Natural killer cell (primary cell): ENCODE measurements at regions not wholly inside any gene's neighbourhood (a gene's known extent, or its start where the extent isn't known, plus 50 kb on each side); places are given as distances from the start of the nearest gene placed in this dataset.

Experiments
- ATAC-seq, 3 donors: fragments of 150-1000 bp in 2 of 3; fragments of 200-7000 bp in 1 of 3; cut with Tn5 transposase; 1 replicate in 1 of 3; 2 replicates in 2 of 3; pipeline ENCODE4 v1.10.0; 2021; ENCODE audit warnings: mild to moderate bottlenecking in 2 of 3, moderate library complexity in 2 of 3
- DNase-seq, 2 donors: peaks; one replicate each; pipeline versions ENCODE4 v3.0.0 to v3.0.0-alpha.2; 2013 to 2021; ENCODE audit warnings: mixed read lengths in 1 of 2
- H3K27ac ChIP-seq: one replicate; pipeline ENCODE4 v1.5.1; 2013; ENCODE audit warnings: mild to moderate bottlenecking, low read length
- H3K27me3 ChIP-seq: one replicate; pipeline ENCODE4 v1.6.1; 2013; ENCODE audit warnings: low read length; ENCODE audit not compliant: control insufficient read depth, insufficient read depth
- H3K36me3 ChIP-seq: one replicate; pipeline ENCODE4 v1.6.1; 2013; ENCODE audit warnings: low read length; ENCODE audit not compliant: control insufficient read depth, insufficient read depth
- H3K4me1 ChIP-seq: one replicate; pipeline ENCODE4 v1.6.1; 2013; ENCODE audit warnings: low read length; ENCODE audit not compliant: control insufficient read depth, insufficient read depth
- H3K4me3 ChIP-seq: one replicate; pipeline ENCODE4 v1.5.1; 2013; ENCODE audit warnings: low read length
- H3K9me3 ChIP-seq: one replicate; pipeline ENCODE4 v1.6.1; 2013; ENCODE audit warnings: low read length; ENCODE audit not compliant: control insufficient read depth, insufficient read depth
- H3K27ac Mint-ChIP-seq, 2 donors: one replicate each; pipeline ENCODE4 v1.8.0; 2022; ENCODE audit warnings: mild to moderate bottlenecking in 2 of 2, mixed read lengths in 2 of 2, moderate library complexity in 1 of 2
- H3K27me3 Mint-ChIP-seq, 2 donors: one replicate each; pipeline ENCODE4 v1.8.0; 2022; ENCODE audit warnings: low read depth in 2 of 2, mixed read lengths in 2 of 2
- H3K36me3 Mint-ChIP-seq: one replicate; pipeline ENCODE4 v1.8.0; 2022; ENCODE audit warnings: mixed read lengths
- H3K4me1 Mint-ChIP-seq, 2 donors: one replicate each; pipeline ENCODE4 v1.8.0; 2022; ENCODE audit warnings: mixed read lengths in 2 of 2
- H3K4me3 Mint-ChIP-seq: one replicate; pipeline ENCODE4 v1.8.0; 2022; ENCODE audit warnings: mild to moderate bottlenecking, moderate library complexity, mixed read lengths
- H3K9me3 Mint-ChIP-seq, 2 donors: one replicate each; pipeline ENCODE4 v1.8.0; 2022; ENCODE audit warnings: mixed read lengths in 2 of 2
- WGBS: methylation state at CpG from one replicate; pipeline ENCODE4 v1.1.7; 2013; ENCODE audit warnings: missing lambda C conversion rate; ENCODE audit not compliant: insufficient coverage; 5-methylcytosine and 5-hydroxymethylcytosine counted together
- intact Hi-C: fragments of 100-400 bp; cut with micrococcal nuclease; formaldehyde crosslinking; loops from one replicate; pipeline ENCODE4 v1.14.2; 2022
- TF ChIP-seq, protein P1 (sequence below): fragments of 200-600 bp; IDR thresholded peaks from one replicate; pipeline ENCODE4 v1.8.0; 2022; ENCODE audit warnings: antibody characterized with exemption

DNA sequence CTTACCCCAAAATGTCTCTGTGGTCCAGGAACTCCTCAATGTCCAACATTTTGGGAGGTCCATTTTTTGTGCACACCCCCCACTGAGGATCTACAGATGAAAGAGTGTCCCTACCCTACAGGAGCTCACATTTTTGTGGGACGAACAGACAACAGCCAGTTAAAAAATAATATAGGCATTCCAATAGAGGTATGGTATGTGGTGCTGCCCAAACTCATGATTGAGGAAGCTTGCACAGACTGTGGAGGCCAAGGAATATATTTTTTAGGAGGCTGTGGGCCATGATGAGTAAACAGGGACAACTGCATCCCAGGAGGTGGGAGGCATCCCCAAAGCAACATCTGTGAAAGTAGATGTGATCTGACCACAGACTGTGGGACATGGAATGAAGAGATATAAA lies 181.0 kb upstream of the HCCS start:
- WGBS = no CpG with 5 or more reads among the region's 1 CpG

DNA sequence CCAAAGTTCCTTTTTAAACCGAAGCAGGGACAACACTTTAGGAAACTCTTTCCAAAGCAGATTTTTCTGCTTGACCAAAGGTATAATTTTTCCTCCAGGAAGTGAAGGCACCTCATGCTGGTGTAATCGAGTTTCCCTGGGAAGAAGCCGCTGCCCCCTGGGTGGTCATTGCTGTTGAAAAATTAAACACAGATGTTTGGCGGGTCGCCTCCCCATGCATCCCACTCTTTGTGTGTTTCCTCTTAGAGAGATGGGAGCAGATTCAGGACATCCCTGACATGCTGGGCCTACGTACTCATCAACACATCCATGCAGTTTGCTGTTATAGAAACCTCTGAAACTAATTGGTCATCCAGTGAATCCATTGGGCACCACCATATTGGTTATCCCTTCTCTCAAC lies 179.2 kb upstream of the HCCS start:
- TF ChIP-seq, protein P1, sequence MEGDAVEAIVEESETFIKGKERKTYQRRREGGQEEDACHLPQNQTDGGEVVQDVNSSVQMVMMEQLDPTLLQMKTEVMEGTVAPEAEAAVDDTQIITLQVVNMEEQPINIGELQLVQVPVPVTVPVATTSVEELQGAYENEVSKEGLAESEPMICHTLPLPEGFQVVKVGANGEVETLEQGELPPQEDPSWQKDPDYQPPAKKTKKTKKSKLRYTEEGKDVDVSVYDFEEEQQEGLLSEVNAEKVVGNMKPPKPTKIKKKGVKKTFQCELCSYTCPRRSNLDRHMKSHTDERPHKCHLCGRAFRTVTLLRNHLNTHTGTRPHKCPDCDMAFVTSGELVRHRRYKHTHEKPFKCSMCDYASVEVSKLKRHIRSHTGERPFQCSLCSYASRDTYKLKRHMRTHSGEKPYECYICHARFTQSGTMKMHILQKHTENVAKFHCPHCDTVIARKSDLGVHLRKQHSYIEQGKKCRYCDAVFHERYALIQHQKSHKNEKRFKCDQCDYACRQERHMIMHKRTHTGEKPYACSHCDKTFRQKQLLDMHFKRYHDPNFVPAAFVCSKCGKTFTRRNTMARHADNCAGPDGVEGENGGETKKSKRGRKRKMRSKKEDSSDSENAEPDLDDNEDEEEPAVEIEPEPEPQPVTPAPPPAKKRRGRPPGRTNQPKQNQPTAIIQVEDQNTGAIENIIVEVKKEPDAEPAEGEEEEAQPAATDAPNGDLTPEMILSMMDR = no peak
- Mint-ChIP-seq H3K36me3 (no peaks in the 10 kb centered on the region), H3K9me3 (peaks cover 6 to 8% of the 10 kb centered on the region in 2 donors), H3K4me1 (no peaks in the 10 kb centered on the region), H3K27me3 (no peaks in the 10 kb centered on the region), H3K27ac (no peak overlapping the region), H3K4me3 (no peak overlapping the region)
- H3K36me3 ChIP-seq = no peaks in the 10 kb centered on the region
- H3K4me3 ChIP-seq = no peak overlapping the region
- ATAC-seq (no peak), DNase-seq (no peak)
- H3K4me1 ChIP-seq = no peaks in the 10 kb centered on the region
- H3K27ac ChIP-seq = no peak overlapping the region
- 88% methylated on average over 2 of the region's 6 CpGs for WGBS
- intact Hi-C loops = no loop called here
- H3K9me3 ChIP-seq = peaks cover 5% of the 10 kb centered on the region
- H3K27me3 ChIP-seq = no peaks in the 10 kb centered on the region

More for the DNA sequence above, 181.0 kb upstream of the HCCS start:
- H3K4me3 Mint-ChIP-seq = no peak overlapping the region
- H3K27me3 Mint-ChIP-seq = no peaks in the 10 kb centered on the region
- intact Hi-C loops = no loop called here
- peaks cover 6 to 7% of the 10 kb centered on the region in 2 donors for H3K9me3 Mint-ChIP-seq
- H3K4me1 Mint-ChIP-seq = no peaks in the 10 kb centered on the region
- TF ChIP-seq, protein P1 = no peak
- DNase-seq (no peak), ATAC-seq (no peak)
- Histone ChIP-seq H3K27ac (no peak overlapping the region), H3K9me3 (peaks cover 5% of the 10 kb centered on the region), H3K27me3 (no peaks in the 10 kb centered on the region), H3K4me1 (no peaks in the 10 kb centered on the region), H3K36me3 (no peaks in the 10 kb centered on the region), H3K4me3 (no peak overlapping the region)
- H3K27ac Mint-ChIP-seq = no peak overlapping the region
- H3K36me3 Mint-ChIP-seq = no peaks in the 10 kb centered on the region

DNA sequence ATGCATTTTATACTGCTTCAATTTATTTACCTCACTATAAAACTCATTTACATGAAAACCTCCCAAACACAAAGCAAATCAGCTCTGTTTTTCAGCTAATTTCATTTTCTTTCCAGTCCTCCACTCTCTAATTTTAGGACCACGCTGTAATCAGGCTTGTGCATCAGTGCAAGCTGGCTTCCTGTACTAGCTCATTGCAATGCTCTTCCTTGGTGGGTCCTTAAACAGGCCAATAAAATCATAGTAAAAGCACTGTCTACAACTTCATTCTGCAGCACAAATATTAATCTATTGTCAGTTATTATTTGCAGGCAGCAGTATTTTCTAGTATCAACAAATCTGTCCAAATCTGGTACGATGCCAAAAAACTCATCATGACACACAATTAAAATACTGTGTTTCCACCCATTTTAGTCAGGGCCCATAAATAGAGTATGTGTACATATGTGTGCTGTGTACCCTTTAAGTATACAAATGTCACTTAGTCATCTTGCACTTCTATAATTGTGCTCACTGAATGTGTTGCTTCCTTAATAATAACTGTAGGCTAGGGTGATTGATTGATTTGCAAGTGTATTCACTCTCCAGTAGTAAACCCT lies 178.2 kb upstream of the HCCS start:
- H3K4me3 Mint-ChIP-seq = no peak overlapping the region
- H3K4me1 ChIP-seq = no peaks in the 10 kb centered on the region
- H3K27ac Mint-ChIP-seq = no peak overlapping the region
- no peaks in the 10 kb centered on the region for H3K27me3 Mint-ChIP-seq
- H3K27me3 ChIP-seq = no peaks in the 10 kb centered on the region
- peaks cover 6 to 8% of the 10 kb centered on the region in 2 donors for H3K9me3 Mint-ChIP-seq
- ATAC-seq (no peak), DNase-seq (no peak)
- H3K36me3 ChIP-seq = no peaks in the 10 kb centered on the region
- TF ChIP-seq, protein P1 = no peak
- 27% methylated on average over 1 of the region's 2 CpGs for WGBS
- H3K27ac ChIP-seq = no peak overlapping the region
- intact Hi-C loops = no loop called here
- H3K4me1 Mint-ChIP-seq = no peaks in the 10 kb centered on the region
- H3K4me3 ChIP-seq = no peak overlapping the region
- H3K36me3 Mint-ChIP-seq = no peaks in the 10 kb centered on the region
- peaks cover 5% of the 10 kb centered on the region for H3K9me3 ChIP-seq

DNA sequence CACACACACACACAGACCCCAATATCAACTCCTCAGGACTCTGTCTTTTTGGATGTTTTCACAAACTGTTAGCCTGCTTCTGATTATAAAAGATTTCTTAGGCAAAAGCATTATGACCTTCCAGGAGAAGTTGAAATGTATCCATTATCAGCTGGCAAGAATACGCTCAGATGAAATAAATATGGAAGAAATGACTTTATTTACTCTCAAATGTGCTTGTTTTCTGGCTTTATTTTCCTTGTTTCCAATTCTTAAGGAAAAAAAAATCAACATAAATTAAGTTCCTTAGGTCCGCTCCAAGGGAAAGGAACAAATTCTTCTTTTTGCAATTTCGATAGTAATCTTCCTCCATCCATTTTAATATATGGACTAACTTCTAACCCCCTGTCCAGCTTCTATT lies 175.6 kb upstream of the HCCS start:
- intact Hi-C loops = no loop called here
- Mint-ChIP-seq H3K9me3 (peaks cover 7 to 11% of the 10 kb centered on the region in 2 donors), H3K36me3 (peaks cover 6% of the 10 kb centered on the region), H3K4me3 (no peak overlapping the region), H3K4me1 (no peaks in the 10 kb centered on the region), H3K27ac (no peak overlapping the region), H3K27me3 (no peaks in the 10 kb centered on the region)
- no peak overlapping the region for H3K27ac ChIP-seq
- H3K4me3 ChIP-seq = no peak overlapping the region
- TF ChIP-seq, protein P1 = no peak
- H3K36me3 ChIP-seq = no peaks in the 10 kb centered on the region
- no peaks in the 10 kb centered on the region for H3K27me3 ChIP-seq
- ATAC-seq (no peak), DNase-seq (no peak)
- H3K9me3 ChIP-seq = peaks cover 3% of the 10 kb centered on the region
- H3K4me1 ChIP-seq = no peaks in the 10 kb centered on the region
- WGBS = no CpG with 5 or more reads among the region's 3 CpGs
